NCI-H2196 (cell line): ENCODE measurements at regions not wholly inside any gene's neighbourhood (a gene's known extent, or its start where the extent isn't known, plus 50 kb on each side); places are given as distances from the start of the nearest gene placed in this dataset.

Experiments
- DNase-seq: peaks from one replicate; lab custom pipeline; 2025; ENCODE audit not compliant: unreplicated experiment; lab: John Stamatoyannopoulos, UW

DNA sequence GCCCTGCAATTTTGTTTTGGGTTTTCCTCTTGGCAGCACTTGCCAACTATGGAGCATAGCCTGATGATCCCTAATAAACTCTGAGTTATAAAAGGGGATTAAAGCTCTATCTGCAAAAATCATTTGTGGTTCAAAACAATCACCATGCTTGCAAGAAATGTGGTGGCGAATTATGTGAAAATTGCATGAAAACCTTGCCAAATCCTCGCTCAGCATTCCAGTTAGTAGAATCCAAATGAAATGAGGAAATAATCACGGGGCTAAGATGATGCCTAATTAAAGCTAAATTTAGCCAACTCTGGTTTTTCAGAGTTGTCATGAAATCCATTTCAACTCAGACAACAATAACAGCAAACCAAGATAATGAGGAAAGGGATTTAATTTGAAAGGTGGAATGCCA, 73.0 kb upstream of the PROK2 start:
- no peak for DNase-seq

DNA sequence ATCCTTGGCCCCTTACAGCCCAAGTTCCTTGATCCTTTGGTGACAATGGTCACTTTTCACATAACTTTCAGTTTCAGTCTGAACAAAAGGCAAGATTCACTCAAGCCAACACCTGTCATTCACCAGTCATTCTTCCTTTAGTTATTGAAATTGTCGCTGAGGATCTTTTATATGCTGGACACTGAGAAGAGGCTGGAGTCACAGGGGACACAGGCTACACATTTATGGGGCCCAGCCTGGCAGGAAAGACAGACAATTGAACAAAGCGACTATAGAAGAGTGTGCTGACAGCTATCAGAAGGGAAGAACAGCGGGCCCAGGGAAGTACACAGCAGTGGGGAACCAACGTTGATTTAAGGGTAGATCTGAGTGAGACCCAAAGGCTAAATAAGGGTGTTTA, 69.8 kb upstream of the PROK2 start:
- no peak for DNase-seq

DNA sequence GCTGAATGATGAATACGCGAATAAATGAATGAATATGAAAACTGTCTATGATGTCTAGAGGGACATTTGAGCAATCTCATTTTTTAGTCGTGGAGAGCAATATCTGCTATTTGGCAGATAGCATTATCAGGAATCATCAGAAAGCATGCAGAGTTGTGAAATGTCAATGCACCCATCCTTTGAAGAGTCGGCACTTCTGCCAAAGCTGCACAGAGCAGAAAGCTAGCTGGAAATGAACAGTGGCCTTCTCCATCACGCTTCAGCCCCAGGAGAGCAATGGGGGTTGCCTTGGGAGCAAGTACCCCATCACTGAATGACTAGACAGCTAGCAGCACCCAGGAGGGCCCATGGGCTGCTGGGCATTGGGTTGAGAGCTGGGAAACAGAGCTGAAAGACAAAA, 69.1 kb upstream of the PROK2 start:
- DNase-seq, result no peak

DNA sequence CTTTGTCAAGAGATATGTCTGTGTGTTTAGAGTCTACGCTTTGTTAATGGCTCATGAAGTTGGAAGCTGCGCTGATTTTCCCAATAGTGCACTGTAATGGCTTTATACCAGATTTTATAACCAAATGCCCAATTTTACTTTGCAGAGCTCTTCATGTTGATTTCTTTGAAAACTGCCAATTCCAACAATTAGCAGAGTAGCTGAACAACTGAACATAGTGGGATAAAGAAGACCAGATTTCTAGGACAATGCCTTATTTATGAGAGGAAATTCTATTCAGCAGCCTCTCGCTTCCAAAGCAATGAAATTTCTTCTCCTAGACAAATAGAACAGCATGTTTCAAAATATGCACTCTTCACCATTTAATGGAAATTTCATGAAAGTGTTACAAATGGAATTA, 66.9 kb upstream of the PROK2 start:
- DNase-seq, result no peak

DNA sequence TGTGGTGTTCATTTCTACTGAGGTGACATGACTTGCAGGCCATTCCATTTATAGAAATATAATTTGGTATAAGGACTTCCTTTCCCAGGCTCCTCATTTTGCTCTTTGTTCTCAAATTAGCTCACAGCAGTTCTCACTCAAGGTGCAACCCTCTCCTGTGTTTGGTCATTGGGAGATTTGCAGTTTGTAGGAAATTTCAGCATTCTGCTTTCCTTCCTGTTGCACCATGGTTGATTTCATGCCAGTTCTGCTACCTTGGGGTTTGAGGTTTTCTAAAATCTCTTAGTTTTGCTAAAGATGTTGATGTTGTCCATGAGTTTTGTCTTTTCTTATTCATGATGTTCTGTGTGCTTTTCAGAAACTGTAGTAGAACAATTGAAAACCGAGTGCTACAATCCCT, 65.7 kb upstream of the PROK2 start:
- no peak for DNase-seq

DNA sequence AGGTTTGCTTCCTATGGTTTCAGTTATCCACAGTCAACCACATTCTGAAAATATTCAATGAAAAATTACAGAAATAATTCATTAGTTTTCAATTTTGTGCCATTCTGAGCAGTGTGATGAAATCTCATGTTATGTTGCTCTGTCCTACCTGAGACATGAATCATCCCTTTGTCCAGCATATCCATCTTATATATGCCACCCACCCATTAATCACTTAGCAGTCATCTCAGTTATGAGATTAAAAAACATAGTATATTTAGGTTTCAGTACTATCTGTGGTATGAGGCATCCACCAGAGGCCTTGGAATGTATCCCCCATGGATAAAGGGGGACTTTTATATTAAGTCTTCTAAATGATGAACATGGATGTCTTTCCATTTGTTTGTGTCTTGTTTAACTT, 64.7 kb upstream of the PROK2 start:
- no peak for DNase-seq

DNA sequence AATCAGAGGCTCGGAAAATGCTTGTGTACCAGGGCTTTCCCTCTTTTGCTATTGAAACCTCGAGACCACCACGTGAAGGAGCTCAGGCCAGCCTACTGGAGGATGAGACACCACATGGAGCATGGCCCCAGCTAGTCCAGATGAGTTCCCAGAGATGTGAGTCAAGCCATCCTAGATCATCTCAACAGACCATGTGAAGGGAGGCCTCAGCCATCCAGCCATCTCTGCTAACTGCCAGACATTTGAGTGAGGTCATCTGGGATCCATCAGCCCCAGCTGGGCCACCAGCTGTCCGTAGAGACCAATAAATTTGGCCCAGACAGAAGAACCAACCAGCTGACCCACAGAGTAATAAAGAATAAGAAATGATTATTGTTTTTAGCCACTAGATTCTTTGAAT, 62.8 kb upstream of the PROK2 start:
- no peak for DNase-seq

DNA sequence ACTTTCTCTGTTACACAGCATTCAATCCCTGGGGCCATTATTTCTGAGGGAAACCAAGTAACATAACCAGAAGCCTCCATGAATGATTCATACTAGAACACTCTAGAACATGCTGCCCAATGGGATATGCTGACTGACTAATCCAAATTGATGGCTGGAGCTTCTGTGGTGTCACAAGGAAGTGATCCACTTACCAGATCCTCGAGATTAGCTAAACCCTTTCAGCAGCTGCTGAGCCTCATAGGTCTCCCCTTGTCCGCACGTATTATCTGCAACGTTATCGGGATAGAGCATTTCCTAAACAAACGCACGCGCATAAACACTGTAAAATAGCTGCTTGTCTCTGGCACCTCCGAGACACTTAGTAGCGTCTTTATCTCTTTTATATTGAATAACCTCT, 61.2 kb upstream of the PROK2 start:
- DNase-seq, result no peak

DNA sequence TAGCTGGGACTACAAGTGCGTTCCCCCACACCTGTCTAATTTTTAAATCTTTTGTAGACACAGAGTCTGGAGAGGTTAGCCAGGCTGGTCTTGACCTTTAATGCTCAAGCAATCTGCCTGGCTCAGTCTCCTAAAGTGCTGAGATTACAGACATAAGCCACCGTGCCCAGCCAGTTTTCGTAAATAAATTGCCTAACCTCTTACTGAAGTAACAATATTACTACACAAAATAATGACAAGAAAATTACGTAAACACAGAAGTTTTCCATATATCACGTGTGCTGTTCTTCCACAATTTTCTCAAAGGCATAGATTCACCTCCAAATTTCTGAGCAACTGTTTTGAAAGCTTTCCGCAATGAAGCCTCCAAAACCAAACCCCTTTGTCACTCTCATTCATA, 58.1 kb upstream of the PROK2 start:
- no peak for DNase-seq

DNA sequence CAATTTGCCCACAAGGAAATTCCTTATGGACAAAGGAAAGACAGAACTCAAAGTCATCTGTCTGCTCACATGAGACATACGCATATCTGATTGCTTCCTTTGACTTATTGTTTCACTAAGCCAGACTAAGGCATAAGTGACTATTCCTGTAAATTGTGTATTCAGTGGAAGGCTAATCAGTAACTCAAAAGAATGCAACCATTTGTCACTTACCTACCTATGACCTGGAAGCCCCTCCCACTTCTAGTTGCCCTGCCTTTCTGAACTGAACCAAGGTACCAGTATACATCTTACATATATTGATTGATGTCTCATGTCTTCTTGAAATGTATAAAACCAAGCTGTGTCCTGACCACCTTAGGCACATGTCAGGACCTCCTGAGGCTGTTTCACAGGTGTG, 53.5 kb upstream of the PROK2 start:
- no peak for DNase-seq
